ENCODE measurements at regions not wholly inside any gene's neighbourhood (a gene's known extent, or its start where the extent isn't known, plus 50 kb on each side); places are given as distances from the start of the nearest gene placed in this dataset.

- no peaks in the 10 kb centered on the region for H3K27me3 ChIP-seq (ENCODE audit: insufficient read depth, low read depth)
- no peak for DNase-seq
- POLR2A ChIA-PET (ENCODE audit: unreplicated experiment) = no interaction called here
- H4K20me1 ChIP-seq (ENCODE audit: insufficient read depth) = no peaks in the 10 kb centered on the region
- no peaks in the 10 kb centered on the region for H3F3A ChIP-seq (ENCODE audit: insufficient read depth, low read depth)
- H2AFZ ChIP-seq = no peak overlapping the region
- CTCF ChIA-PET = interaction anchor here (0.6 kb wide), 1 partner anchor 102 kb away, joined by 3 read pairs; no protein-coding TSS in a partner anchor
- no peaks in the 10 kb centered on the region for H3K79me2 ChIP-seq (ENCODE audit: low read depth)
- H3K4me2 ChIP-seq = no peak overlapping the region
- H3K36me3 ChIP-seq (ENCODE audit: low read depth) = no peaks in the 10 kb centered on the region
- no peak overlapping the region for H3K4me3 ChIP-seq
- no peaks in the 10 kb centered on the region for H3K9me3 ChIP-seq (ENCODE audit: insufficient read depth, low read depth)
- BruUV-seq (replicated peaks) = no TSS peak
- intact Hi-C loops (cut with micrococcal nuclease; ENCODE audit: unreplicated experiment) = no loop called here
- H3K27ac ChIP-seq = no peak overlapping the region
- peaks cover 7% of the 10 kb centered on the region; the same call in 1 of the 2 replicates for H3K4me1 ChIP-seq (replicated peaks; ENCODE audit: insufficient read depth)
- no peak for TF ChIP-seq CTCF (conservative IDR thresholded peaks at IDR 0.05)
- no peak for TF ChIP-seq EZH2 (IDR thresholded peaks at IDR 0.05; ENCODE audit: low read depth)
- no peaks in the 10 kb centered on the region for H3K9me2 ChIP-seq (ENCODE audit: insufficient read depth)
Observed at GRCh38 chr4:182973511-182973911, 56.3 kb upstream of the DCTD start.

- no peak for TF ChIP-seq EZH2 (IDR thresholded peaks at IDR 0.05; ENCODE audit: low read depth)
- no peak for TF ChIP-seq CTCF (conservative IDR thresholded peaks at IDR 0.05)
- CTCF ChIA-PET = no interaction called here
Observed at GRCh38 chr4:182971702-182972101, 54.5 kb upstream of the DCTD start.

GRCh38 chr4:182969651-182970279, 52.6 kb upstream of the DCTD start:
- no peaks in the 10 kb centered on the region for H3K36me3 ChIP-seq (ENCODE audit: low read depth)
- H3F3A ChIP-seq (ENCODE audit: insufficient read depth, low read depth) = no peaks in the 10 kb centered on the region
- CTCF ChIA-PET = no interaction called here
- H3K9me3 ChIP-seq (ENCODE audit: insufficient read depth, low read depth) = no peaks in the 10 kb centered on the region
- H4K20me1 ChIP-seq (ENCODE audit: insufficient read depth) = no peaks in the 10 kb centered on the region
- no peak overlapping the region for H2AFZ ChIP-seq
- no peaks in the 10 kb centered on the region for H3K27me3 ChIP-seq (ENCODE audit: insufficient read depth, low read depth)
- POLR2A ChIA-PET (ENCODE audit: unreplicated experiment) = no interaction called here
- no peak for TF ChIP-seq EZH2 (IDR thresholded peaks at IDR 0.05; ENCODE audit: low read depth)
- TF ChIP-seq CTCF (conservative IDR thresholded peaks at IDR 0.05) = no peak
- intact Hi-C loops (cut with micrococcal nuclease; ENCODE audit: unreplicated experiment) = no loop called here
- no TSS peak for BruUV-seq (replicated peaks)
- no peaks in the 10 kb centered on the region for H3K4me1 ChIP-seq (replicated peaks; ENCODE audit: insufficient read depth)
- no peak overlapping the region for H3K4me2 ChIP-seq
- no peaks in the 10 kb centered on the region for H3K9me2 ChIP-seq (ENCODE audit: insufficient read depth)
- no peak overlapping the region for H3K27ac ChIP-seq
- H3K4me3 ChIP-seq = no peak overlapping the region
- no peaks in the 10 kb centered on the region for H3K79me2 ChIP-seq (ENCODE audit: low read depth)
- DNase-seq = peak in 1 of 2 experiments; percentile 11

More at GRCh38 chr4:182971702-182972101, 54.5 kb upstream of the DCTD start:
- intact Hi-C loops (cut with micrococcal nuclease; ENCODE audit: unreplicated experiment) = no loop called here
- Histone ChIP-seq H3K27me3 (ENCODE audit: insufficient read depth, low read depth) (no peaks in the 10 kb centered on the region), H3K36me3 (ENCODE audit: low read depth) (no peaks in the 10 kb centered on the region), H3K9me3 (ENCODE audit: insufficient read depth, low read depth) (no peaks in the 10 kb centered on the region), H3K27ac (no peak overlapping the region), H3K4me2 (no peak overlapping the region), H2AFZ (no peak overlapping the region), H4K20me1 (ENCODE audit: insufficient read depth) (no peaks in the 10 kb centered on the region), H3K4me3 (no peak overlapping the region), H3K79me2 (ENCODE audit: low read depth) (no peaks in the 10 kb centered on the region), H3K9me2 (ENCODE audit: insufficient read depth) (no peaks in the 10 kb centered on the region), H3F3A (ENCODE audit: insufficient read depth, low read depth) (no peaks in the 10 kb centered on the region), H3K4me1 (replicated peaks; ENCODE audit: insufficient read depth) (peaks cover 7% of the 10 kb centered on the region; the same call in 1 of the 2 replicates)
- no peak for DNase-seq
- POLR2A ChIA-PET (ENCODE audit: unreplicated experiment) = no interaction called here
- no TSS peak for BruUV-seq (replicated peaks)
